OCI-LY7 (cell line): ENCODE measurements at regions not wholly inside any gene's neighbourhood (a gene's known extent, or its start where the extent isn't known, plus 50 kb on each side); places are given as distances from the start of the nearest gene placed in this dataset.

Source experiments
- BruUV-seq: library from RNA; stranded (reverse); fragments of 400-500 nt; replicated peaks from 2 replicates; lab custom pipeline; 2021; lab: Mats Ljungman, UMichigan
- CTCF ChIA-PET: fragments of 300-600 bp; sonication (Branson Sonifier 250); formaldehyde crosslinking; loops from one replicate; lab custom pipeline; 2022; ENCODE audit warnings: antibody characterized with exemption; ENCODE audit not compliant: unreplicated experiment; lab: Charles Lee
- POLR2A ChIA-PET: fragments of 300-600 bp; sonication (Branson Sonifier 250); formaldehyde crosslinking; loops from one replicate; lab custom pipeline; 2022; ENCODE audit warnings: antibody characterized with exemption; lab: Charles Lee
- DNase-seq: peaks from one replicate; pipeline ENCODE4 v3.0.0-alpha.2; 2015; ENCODE audit warnings: low spot score
- H2AFZ ChIP-seq: fragments of 200-600 bp; sonication (generic), shearing (Covaris generic); 2 replicates; pipeline ENCODE4 v1.6.1; 2014; ENCODE audit warnings: mild to moderate bottlenecking, antibody characterized with exemption, low read length, moderate library complexity
- H3K27ac ChIP-seq: fragments of 200-600 bp; sonication (generic); 2 replicates; pipeline ENCODE4 v1.5.1; 2014; ENCODE audit warnings: mixed run types, low read depth, mild to moderate bottlenecking, moderate library complexity, low read length, inconsistent platforms; ENCODE audit not compliant: poor library complexity, severe bottlenecking
- H3K36me3 ChIP-seq: fragments of 200-600 bp; sonication (generic); 2 replicates; pipeline ENCODE4 v1.6.1; 2014; ENCODE audit warnings: mild to moderate bottlenecking, antibody characterized with exemption, low read length, moderate library complexity, mixed read lengths; ENCODE audit not compliant: insufficient read depth
- H3K4me1 ChIP-seq: fragments of 200-600 bp; sonication (generic); 2 replicates; pipeline ENCODE4 v1.5.1; 2014; ENCODE audit warnings: mild to moderate bottlenecking, low read length; ENCODE audit not compliant: insufficient read depth, poor library complexity, severe bottlenecking
- H3K4me2 ChIP-seq: fragments of 200-600 bp; sonication (generic); 2 replicates; pipeline ENCODE4 v1.6.1; 2014; ENCODE audit warnings: mild to moderate bottlenecking, low read length
- H3K4me3 ChIP-seq: fragments of 200-600 bp; sonication (generic); 2 replicates; pipeline ENCODE4 v1.5.1; 2014; ENCODE audit warnings: mild to moderate bottlenecking, low read depth, low read length; ENCODE audit not compliant: poor library complexity, severe bottlenecking
- H3K79me2 ChIP-seq: fragments of 200-600 bp; sonication (generic); 2 replicates; pipeline ENCODE4 v1.6.1; 2016; ENCODE audit warnings: low read depth, mild to moderate bottlenecking, low read length, moderate library complexity, mixed read lengths; ENCODE audit not compliant: insufficient read depth
- H3K9me2 ChIP-seq: fragments of 200-600 bp; sonication (generic); 2 replicates; pipeline ENCODE4 v1.6.1; 2016; ENCODE audit warnings: mild to moderate bottlenecking, low read length, mixed read lengths; ENCODE audit not compliant: insufficient read depth
- H3K9me3 ChIP-seq: fragments of 200-600 bp; sonication (generic); 2 replicates; pipeline ENCODE4 v1.6.1; 2014; ENCODE audit warnings: mild to moderate bottlenecking, mixed run types, low read length, mixed read lengths
- H4K20me1 ChIP-seq: fragments of 200-600 bp; sonication (generic); 2 replicates; pipeline ENCODE4 v1.6.1; 2014; ENCODE audit warnings: mild to moderate bottlenecking, antibody characterized with exemption, low read length, moderate library complexity, mixed read lengths; ENCODE audit not compliant: insufficient read depth
- CTCF ChIP-seq: fragments of 200-600 bp; sonication (generic); conservative IDR thresholded peaks from 2 replicates; pipeline ENCODE4 v1.5.1; 2014; ENCODE audit warnings: mild to moderate bottlenecking, antibody characterized with exemption, low read length, moderate library complexity, mixed read lengths
- EZH2phosphoT487 ChIP-seq: fragments of 200-600 bp; sonication (generic); IDR thresholded peaks from 2 replicates; pipeline ENCODE4 v1.6.1; 2018; ENCODE audit warnings: low read depth, borderline replicate concordance, mild to moderate bottlenecking, mixed run types, antibody characterized with exemption, low read length, moderate library complexity, mixed read lengths
- intact Hi-C: fragments of 100-400 bp; cut with micrococcal nuclease; formaldehyde crosslinking; loops from one replicate; pipeline ENCODE4 v1.10.0; 2022; ENCODE audit not compliant: unreplicated experiment

GRCh38 chr3:118487734-118488133 is 546.9 kb downstream of the IGSF11 start:
- no peak overlapping the region for H2AFZ ChIP-seq
- no peaks in the 10 kb centered on the region for H3K4me1 ChIP-seq
- H3K36me3 ChIP-seq: no peaks in the 10 kb centered on the region
- H3K79me2 ChIP-seq: no peaks in the 10 kb centered on the region
- no peak for TF ChIP-seq EZH2phosphoT487
- no peak for TF ChIP-seq CTCF
- intact Hi-C loops: no loop called here
- CTCF ChIA-PET: no interaction called here
- H3K4me2 ChIP-seq: no peak overlapping the region
- no peaks in the 10 kb centered on the region for H3K9me3 ChIP-seq
- H3K27ac ChIP-seq: no peak overlapping the region
- H3K4me3 ChIP-seq: no peak overlapping the region
- BruUV-seq: no TSS peak
- POLR2A ChIA-PET: no interaction called here
- H4K20me1 ChIP-seq: no peaks in the 10 kb centered on the region
- DNase-seq: no peak
- no peaks in the 10 kb centered on the region for H3K9me2 ChIP-seq

- H3K4me1 ChIP-seq: no peaks in the 10 kb centered on the region
- TF ChIP-seq EZH2phosphoT487: no peak
- TF ChIP-seq CTCF: no peak
- H3K36me3 ChIP-seq: no peaks in the 10 kb centered on the region
- no peaks in the 10 kb centered on the region for H4K20me1 ChIP-seq
- POLR2A ChIA-PET: no interaction called here
- DNase-seq: no peak
- H3K79me2 ChIP-seq: no peaks in the 10 kb centered on the region
- no TSS peak for BruUV-seq
- CTCF ChIA-PET: no interaction called here
- H2AFZ ChIP-seq: no peak overlapping the region
- intact Hi-C loops: no loop called here
- H3K4me2 ChIP-seq: no peak overlapping the region
- no peaks in the 10 kb centered on the region for H3K9me3 ChIP-seq
- no peak overlapping the region for H3K4me3 ChIP-seq
- no peak overlapping the region for H3K27ac ChIP-seq
- H3K9me2 ChIP-seq: no peaks in the 10 kb centered on the region
Measured at GRCh38 chr3:118488732-118489131, 545.9 kb downstream of the IGSF11 start.

GRCh38 chr3:118495206-118495605 is 539.4 kb downstream of the IGSF11 start:
- no peak for DNase-seq
- POLR2A ChIA-PET: no interaction called here
- Histone ChIP-seq H3K36me3 (no peaks in the 10 kb centered on the region), H3K4me1 (no peaks in the 10 kb centered on the region), H3K4me2 (no peak overlapping the region), H4K20me1 (no peaks in the 10 kb centered on the region), H3K9me2 (no peaks in the 10 kb centered on the region), H3K4me3 (no peak overlapping the region), H3K9me3 (no peaks in the 10 kb centered on the region), H3K27ac (no peak overlapping the region), H2AFZ (no peak overlapping the region), H3K79me2 (no peaks in the 10 kb centered on the region)
- CTCF ChIA-PET: no interaction called here
- no peak for TF ChIP-seq CTCF
- TF ChIP-seq EZH2phosphoT487: no peak
- intact Hi-C loops: no loop called here
- BruUV-seq: no TSS peak
